ENCODE measurements at regions not wholly inside any gene's neighbourhood (a gene's known extent, or its start where the extent isn't known, plus 50 kb on each side); places are given as distances from the start of the nearest gene placed in this dataset.

- TF ChIP-seq CTCF (IDR thresholded peaks at IDR 0.05; ENCODE audit: poor library complexity, severe bottlenecking) = no peak
- TF ChIP-seq RAD21 (conservative IDR thresholded peaks at IDR 0.05) = no peak
- no peak for TF ChIP-seq EZH2 (IDR thresholded peaks at IDR 0.05; ENCODE audit: borderline replicate concordance, insufficient read depth, low read length, poor library complexity, severe bottlenecking)
- TF ChIP-seq POLR2AphosphoS5 (IDR thresholded peaks at IDR 0.05) = no peak
Measured at GRCh38 chr6:27101824-27102223, 145.7 kb upstream of the PRSS16 start.
